Neural cell (in vitro differentiated cells): ENCODE measurements at regions not wholly inside any gene's neighbourhood (a gene's known extent, or its start where the extent isn't known, plus 50 kb on each side); places are given as distances from the start of the nearest gene placed in this dataset.

Source experiments
- H2AFZ ChIP-seq: fragments of 200-600, 300-800 bp; sonication (generic), shearing (Covaris generic); 2 replicates; pipeline ENCODE4 v1.6.0; 2014; ENCODE audit warnings: low read depth, mild to moderate bottlenecking, antibody characterized with exemption, low read length, moderate library complexity
- H3F3A ChIP-seq: fragments of 200-600 bp; shearing (Covaris generic); 2 replicates; pipeline ENCODE4 v1.6.1; 2016; ENCODE audit warnings: mild to moderate bottlenecking, moderate library complexity, mixed read lengths, antibody characterized with exemption, low read length; ENCODE audit not compliant: insufficient read depth, poor library complexity, severe bottlenecking
- H3K27ac ChIP-seq: fragments of 200-600, 300-800 bp; sonication (generic), shearing (Covaris generic); 2 replicates; pipeline ENCODE4 v1.5.1; 2014; ENCODE audit warnings: mild to moderate bottlenecking, low read length, moderate library complexity
- H3K27me3 ChIP-seq: fragments of 300-800, 200-600 bp; sonication (generic), shearing (Covaris generic); 2 replicates; pipeline ENCODE4 v1.6.0; 2014; ENCODE audit warnings: mild to moderate bottlenecking, low read depth, low read length, moderate library complexity; ENCODE audit not compliant: insufficient read depth
- H3K36me3 ChIP-seq: fragments of 300-800, 200-600 bp; sonication (generic), shearing (Covaris generic); 2 replicates; pipeline ENCODE4 v1.5.1; 2014; ENCODE audit warnings: mild to moderate bottlenecking, antibody characterized with exemption, low read length, moderate library complexity; ENCODE audit not compliant: insufficient read depth
- H3K4me2 ChIP-seq: fragments of 300-800, 200-600 bp; sonication (generic), shearing (Covaris generic); 2 replicates; pipeline ENCODE4 v1.6.0; 2014; ENCODE audit warnings: mild to moderate bottlenecking, low read length
- H3K4me3 ChIP-seq: fragments of 300-800, 200-600 bp; sonication (generic), shearing (Covaris generic); 2 replicates; pipeline ENCODE4 v1.5.1; 2014; ENCODE audit warnings: mild to moderate bottlenecking, low read length, moderate library complexity
- H3K79me2 ChIP-seq: fragments of 200-600 bp; shearing (Covaris generic); replicated peaks from 2 replicates; pipeline ENCODE4 v1.6.0; 2014; ENCODE audit warnings: mild to moderate bottlenecking, low read length, moderate library complexity; ENCODE audit not compliant: insufficient read depth
- H3K9ac ChIP-seq: fragments of 300-800, 200-600 bp; sonication (generic), shearing (Covaris generic); 2 replicates; pipeline ENCODE4 v1.6.1; 2016; ENCODE audit warnings: mild to moderate bottlenecking, low read length, mixed read lengths
- H3K9me2 ChIP-seq: fragments of 200-600 bp; shearing (Covaris generic); 2 replicates; pipeline ENCODE4 v1.6.1; 2016; ENCODE audit warnings: mild to moderate bottlenecking, low read length, mixed read lengths; ENCODE audit not compliant: insufficient read depth
- H3K9me3 ChIP-seq: fragments of 200-600, 300-800 bp; sonication (generic), shearing (Covaris generic); 2 replicates; pipeline ENCODE4 v1.6.1; 2016; ENCODE audit warnings: mild to moderate bottlenecking, mixed run types, low read length, moderate library complexity, mixed read lengths
- H4K20me1 ChIP-seq: fragments of 200-600 bp; shearing (Covaris generic); 2 replicates; pipeline ENCODE4 v1.6.1; 2016; ENCODE audit warnings: mild to moderate bottlenecking, mixed run types; ENCODE audit not compliant: insufficient read depth
- EP300 ChIP-seq: fragments of 450-650 bp; conservative IDR thresholded peaks from 2 replicates; pipeline ENCODE4 v1.6.1; 2014; ENCODE audit warnings: antibody characterized with exemption, mild to moderate bottlenecking, moderate library complexity; ENCODE audit not compliant: poor library complexity, severe bottlenecking
- EZH2 ChIP-seq: fragments of 200-600, 300-800 bp; shearing (Covaris generic), sonication (generic); IDR thresholded peaks from 2 replicates; pipeline ENCODE4 v1.6.1; 2014; ENCODE audit warnings: antibody characterized with exemption, low read length, borderline replicate concordance, mild to moderate bottlenecking; ENCODE audit not compliant: insufficient read depth, poor library complexity, severe bottlenecking
- MXI1 ChIP-seq: fragments of 450-650 bp; conservative IDR thresholded peaks from 2 replicates; pipeline ENCODE4 v1.6.1; 2014; ENCODE audit warnings: antibody characterized with exemption, mild to moderate bottlenecking; ENCODE audit not compliant: poor library complexity, severe bottlenecking
- POLR2AphosphoS5 ChIP-seq: IDR thresholded peaks from 2 replicates; pipeline ENCODE4 v1.6.1; 2012
- RAD21 ChIP-seq: fragments of 450-650 bp; conservative IDR thresholded peaks from 2 replicates; pipeline ENCODE4 v1.6.1; 2014; ENCODE audit warnings: antibody characterized with exemption, mild to moderate bottlenecking, moderate library complexity
- SMC3 ChIP-seq: fragments of 450-650 bp; conservative IDR thresholded peaks from 2 replicates; pipeline ENCODE4 v1.6.1; 2014; ENCODE audit warnings: antibody characterized with exemption, mild to moderate bottlenecking, moderate library complexity; ENCODE audit not compliant: poor library complexity
- TAF1 ChIP-seq: IDR thresholded peaks from 2 replicates; pipeline ENCODE4 v1.6.1; 2012; ENCODE audit warnings: low read depth
- TF ChIP-seq, protein P1 (sequence below): fragments of 450-650 bp; IDR thresholded peaks from 2 replicates; pipeline ENCODE4 v1.5.1; 2014; ENCODE audit warnings: antibody characterized with exemption, mild to moderate bottlenecking, moderate library complexity; ENCODE audit not compliant: poor library complexity, severe bottlenecking
- TF ChIP-seq, protein P2 (sequence below): IDR thresholded peaks from 2 replicates; pipeline ENCODE4 v1.6.1; 2012; ENCODE audit warnings: borderline replicate concordance

DNA sequence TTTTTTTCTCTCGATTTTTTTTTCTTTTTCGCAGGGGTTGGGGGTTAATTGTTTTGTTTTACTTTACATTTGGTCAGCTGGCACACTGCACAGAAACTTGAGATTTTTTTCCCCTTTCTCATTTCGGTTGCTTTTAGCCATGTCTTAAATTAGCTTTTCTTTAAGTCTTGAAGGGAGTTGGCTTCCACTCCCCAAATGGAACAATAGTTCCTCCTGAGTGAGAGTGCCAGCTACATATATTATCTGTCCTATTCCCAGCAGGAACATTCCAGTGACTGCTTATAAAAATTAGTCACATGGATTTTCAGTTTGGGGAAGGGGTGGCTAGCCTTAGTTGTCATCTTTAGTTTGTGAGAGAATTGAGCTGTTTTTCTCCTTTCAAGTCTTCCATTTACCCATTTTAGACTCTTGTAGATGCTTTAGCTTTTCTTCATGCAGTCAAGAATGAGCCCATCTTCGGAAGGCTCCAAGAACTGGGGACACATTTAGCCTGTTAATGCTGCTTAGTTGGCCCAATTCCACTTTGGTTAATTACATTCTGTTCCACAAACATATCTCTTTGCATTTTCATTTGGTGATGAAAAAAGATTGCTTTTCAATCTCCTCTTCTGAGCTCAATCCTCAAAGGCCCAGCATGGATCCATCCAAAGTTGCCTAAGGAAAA is 510.1 kb upstream of the CXADR start:
- no peaks in the 10 kb centered on the region for H4K20me1 ChIP-seq
- no peaks in the 10 kb centered on the region for H3K9me2 ChIP-seq
- H3K36me3 ChIP-seq = no peaks in the 10 kb centered on the region
- no peaks in the 10 kb centered on the region for H3K9me3 ChIP-seq
- no peak overlapping the region for H3K4me2 ChIP-seq
- H2AFZ ChIP-seq = no peak overlapping the region
- no peak overlapping the region for H3K4me3 ChIP-seq
- no peak overlapping the region for H3K9ac ChIP-seq
- H3K79me2 ChIP-seq = no peaks in the 10 kb centered on the region
- H3K27ac ChIP-seq = no peak overlapping the region
- H3F3A ChIP-seq = no peaks in the 10 kb centered on the region
- no peaks in the 10 kb centered on the region for H3K27me3 ChIP-seq
- no peak for TF ChIP-seq MXI1
- TF ChIP-seq POLR2AphosphoS5 = no peak
- no peak for TF ChIP-seq RAD21
- TF ChIP-seq, protein P1, sequence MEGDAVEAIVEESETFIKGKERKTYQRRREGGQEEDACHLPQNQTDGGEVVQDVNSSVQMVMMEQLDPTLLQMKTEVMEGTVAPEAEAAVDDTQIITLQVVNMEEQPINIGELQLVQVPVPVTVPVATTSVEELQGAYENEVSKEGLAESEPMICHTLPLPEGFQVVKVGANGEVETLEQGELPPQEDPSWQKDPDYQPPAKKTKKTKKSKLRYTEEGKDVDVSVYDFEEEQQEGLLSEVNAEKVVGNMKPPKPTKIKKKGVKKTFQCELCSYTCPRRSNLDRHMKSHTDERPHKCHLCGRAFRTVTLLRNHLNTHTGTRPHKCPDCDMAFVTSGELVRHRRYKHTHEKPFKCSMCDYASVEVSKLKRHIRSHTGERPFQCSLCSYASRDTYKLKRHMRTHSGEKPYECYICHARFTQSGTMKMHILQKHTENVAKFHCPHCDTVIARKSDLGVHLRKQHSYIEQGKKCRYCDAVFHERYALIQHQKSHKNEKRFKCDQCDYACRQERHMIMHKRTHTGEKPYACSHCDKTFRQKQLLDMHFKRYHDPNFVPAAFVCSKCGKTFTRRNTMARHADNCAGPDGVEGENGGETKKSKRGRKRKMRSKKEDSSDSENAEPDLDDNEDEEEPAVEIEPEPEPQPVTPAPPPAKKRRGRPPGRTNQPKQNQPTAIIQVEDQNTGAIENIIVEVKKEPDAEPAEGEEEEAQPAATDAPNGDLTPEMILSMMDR = no peak

DNA sequence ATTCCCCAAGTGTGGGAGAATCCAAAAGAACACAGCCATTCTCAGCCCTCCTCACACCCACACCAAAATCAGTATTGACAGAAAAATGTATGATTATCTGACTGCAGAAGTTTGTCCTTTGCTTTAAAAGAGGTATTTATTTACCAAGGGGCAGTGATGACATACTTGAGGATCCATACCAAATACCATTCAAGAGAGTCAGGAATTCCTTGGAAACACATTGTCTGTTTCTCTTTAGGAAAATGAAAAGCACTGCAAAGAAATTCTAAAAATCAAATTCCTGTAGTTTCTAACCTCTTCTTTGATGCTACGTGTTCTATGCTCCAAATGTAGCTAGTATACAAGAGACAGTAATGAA is 509.6 kb upstream of the CXADR start:
- H3K79me2 ChIP-seq = no peaks in the 10 kb centered on the region
- H3K27me3 ChIP-seq = no peaks in the 10 kb centered on the region
- no peaks in the 10 kb centered on the region for H3K9me3 ChIP-seq
- H3K27ac ChIP-seq = no peak overlapping the region
- no peaks in the 10 kb centered on the region for H4K20me1 ChIP-seq
- no peak overlapping the region for H3K9ac ChIP-seq
- no peak overlapping the region for H3K4me2 ChIP-seq
- no peak overlapping the region for H3K4me3 ChIP-seq
- H2AFZ ChIP-seq = no peak overlapping the region
- H3K9me2 ChIP-seq = no peaks in the 10 kb centered on the region
- H3F3A ChIP-seq = no peaks in the 10 kb centered on the region
- H3K36me3 ChIP-seq = no peaks in the 10 kb centered on the region
- no peak for TF ChIP-seq TAF1
- TF ChIP-seq, protein P2, sequence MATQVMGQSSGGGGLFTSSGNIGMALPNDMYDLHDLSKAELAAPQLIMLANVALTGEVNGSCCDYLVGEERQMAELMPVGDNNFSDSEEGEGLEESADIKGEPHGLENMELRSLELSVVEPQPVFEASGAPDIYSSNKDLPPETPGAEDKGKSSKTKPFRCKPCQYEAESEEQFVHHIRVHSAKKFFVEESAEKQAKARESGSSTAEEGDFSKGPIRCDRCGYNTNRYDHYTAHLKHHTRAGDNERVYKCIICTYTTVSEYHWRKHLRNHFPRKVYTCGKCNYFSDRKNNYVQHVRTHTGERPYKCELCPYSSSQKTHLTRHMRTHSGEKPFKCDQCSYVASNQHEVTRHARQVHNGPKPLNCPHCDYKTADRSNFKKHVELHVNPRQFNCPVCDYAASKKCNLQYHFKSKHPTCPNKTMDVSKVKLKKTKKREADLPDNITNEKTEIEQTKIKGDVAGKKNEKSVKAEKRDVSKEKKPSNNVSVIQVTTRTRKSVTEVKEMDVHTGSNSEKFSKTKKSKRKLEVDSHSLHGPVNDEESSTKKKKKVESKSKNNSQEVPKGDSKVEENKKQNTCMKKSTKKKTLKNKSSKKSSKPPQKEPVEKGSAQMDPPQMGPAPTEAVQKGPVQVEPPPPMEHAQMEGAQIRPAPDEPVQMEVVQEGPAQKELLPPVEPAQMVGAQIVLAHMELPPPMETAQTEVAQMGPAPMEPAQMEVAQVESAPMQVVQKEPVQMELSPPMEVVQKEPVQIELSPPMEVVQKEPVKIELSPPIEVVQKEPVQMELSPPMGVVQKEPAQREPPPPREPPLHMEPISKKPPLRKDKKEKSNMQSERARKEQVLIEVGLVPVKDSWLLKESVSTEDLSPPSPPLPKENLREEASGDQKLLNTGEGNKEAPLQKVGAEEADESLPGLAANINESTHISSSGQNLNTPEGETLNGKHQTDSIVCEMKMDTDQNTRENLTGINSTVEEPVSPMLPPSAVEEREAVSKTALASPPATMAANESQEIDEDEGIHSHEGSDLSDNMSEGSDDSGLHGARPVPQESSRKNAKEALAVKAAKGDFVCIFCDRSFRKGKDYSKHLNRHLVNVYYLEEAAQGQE = no peak
- no peak for TF ChIP-seq EZH2
- no peak for TF ChIP-seq RAD21
- TF ChIP-seq SMC3 = no peak
- TF ChIP-seq MXI1 = no peak
- TF ChIP-seq POLR2AphosphoS5 = no peak
- no peak for TF ChIP-seq EP300
- TF ChIP-seq, protein P1 = no peak
